Keratinocyte (primary cell): ENCODE measurements at regions not wholly inside any gene's neighbourhood (a gene's known extent, or its start where the extent isn't known, plus 50 kb on each side); places are given as distances from the start of the nearest gene placed in this dataset.

Experiments used
- DNase-seq: peaks from one replicate; pipeline ENCODE4 v3.0.0-alpha.2; 2011; ENCODE audit warnings: low read depth, missing footprints, low spot score
- FAIRE-seq: peaks from 2 replicates; lab custom pipeline; 2011; peaks lifted over from hg19 to GRCh38; lab: Jason Lieb, UNC
- H2AFZ ChIP-seq: 2 replicates; pipeline ENCODE4 v1.6.0; 2012; ENCODE audit warnings: low read length, control low read depth, inconsistent platforms; ENCODE audit not compliant: control insufficient read depth
- H3K27ac ChIP-seq: 2 replicates; pipeline ENCODE4 v1.5.1; 2011; ENCODE audit warnings: low read length; ENCODE audit not compliant: control insufficient read depth, insufficient read depth
- H3K27me3 ChIP-seq: 3 replicates; pipeline ENCODE4 v1.6.0; 2011; ENCODE audit warnings: low read length; ENCODE audit not compliant: control insufficient read depth, insufficient read depth; ENCODE audit errors: extremely low read depth
- H3K36me3 ChIP-seq, 2 experiments: 2 replicates in 1 of 2; 3 replicates in 1 of 2; pipeline ENCODE4 v1.5.1; 2011; ENCODE audit warnings: low read length in 2 of 2, mild to moderate bottlenecking in 1 of 2; ENCODE audit not compliant: control insufficient read depth in 2 of 2, insufficient read depth in 2 of 2; ENCODE audit errors: extremely low read depth in 1 of 2
- H3K4me1 ChIP-seq: 3 replicates; pipeline ENCODE4 v1.5.1; 2011; ENCODE audit warnings: low read length; ENCODE audit not compliant: control insufficient read depth, insufficient read depth; ENCODE audit errors: extremely low read depth
- H3K4me2 ChIP-seq: 3 replicates; pipeline ENCODE4 v1.6.0; 2011; ENCODE audit warnings: low read depth, low read length; ENCODE audit not compliant: control insufficient read depth, insufficient read depth; ENCODE audit errors: extremely low read depth
- H3K4me3 ChIP-seq, 3 experiments: fragments of 200-600 bp in 1 of 3; sonication (generic) in 1 of 3; 2 replicates in 2 of 3; 3 replicates in 1 of 3; pipeline ENCODE4 v1.5.1; 2011 to 2016; ENCODE audit warnings: low read length in 3 of 3, mild to moderate bottlenecking in 3 of 3, control low read depth in 2 of 3, inconsistent platforms in 1 of 3, low read depth in 1 of 3, mixed read lengths in 1 of 3, mixed run types in 1 of 3, moderate library complexity in 1 of 3; ENCODE audit not compliant: control insufficient read depth in 2 of 3, insufficient read depth in 2 of 3; ENCODE audit errors: extremely low read depth in 1 of 3
- H3K79me2 ChIP-seq: 2 replicates; pipeline ENCODE4 v1.6.0; 2012; ENCODE audit warnings: low read length; ENCODE audit not compliant: control insufficient read depth, insufficient read depth
- H3K9ac ChIP-seq: 3 replicates; pipeline ENCODE4 v1.6.0; 2011; ENCODE audit warnings: low read length; ENCODE audit not compliant: control insufficient read depth, insufficient read depth; ENCODE audit errors: extremely low read depth
- H3K9me1 ChIP-seq: 3 replicates; pipeline ENCODE4 v1.6.0; 2011; ENCODE audit warnings: low read length; ENCODE audit not compliant: control insufficient read depth, insufficient read depth; ENCODE audit errors: extremely low read depth
- H3K9me3 ChIP-seq: 2 replicates; pipeline ENCODE4 v1.5.1; 2012; ENCODE audit warnings: low read depth, low read length; ENCODE audit not compliant: control insufficient read depth
- H4K20me1 ChIP-seq: 3 replicates; pipeline ENCODE4 v1.6.0; 2011; ENCODE audit warnings: low read length; ENCODE audit not compliant: control insufficient read depth, insufficient read depth; ENCODE audit errors: extremely low read depth
- CTCF ChIP-seq, 3 experiments: IDR thresholded peaks in 1 of 3; conservative IDR thresholded peaks in 1 of 3; optimal IDR thresholded peaks in 1 of 3; 2 replicates in 2 of 3; 3 replicates in 1 of 3; pipeline versions ENCODE3 to v1.5.1; 2011; ENCODE audit warnings: low read length in 3 of 3, mild to moderate bottlenecking in 3 of 3, moderate library complexity in 2 of 3, control low read depth in 1 of 3, inconsistent platforms in 1 of 3; ENCODE audit not compliant: insufficient read depth in 2 of 3; ENCODE audit errors: extremely low read depth in 1 of 3
- EZH2 ChIP-seq: IDR thresholded peaks from one replicate; pipeline ENCODE4 v1.6.1; 2012; ENCODE audit warnings: inconsistent platforms, mild to moderate bottlenecking, low read length, moderate library complexity
- dilution Hi-C: fragments of 300-500 bp; cut with MboI; formaldehyde crosslinking; loops from one replicate; pipeline ENCODE4 v1.7.0; 2020; ENCODE audit warnings: low sequenced_read_pairs; ENCODE audit not compliant: extremely low pct_ligation_motif_present

- no peaks in the 10 kb centered on the region for H4K20me1 ChIP-seq
- H3K27ac ChIP-seq: no peak overlapping the region
- dilution Hi-C loops: no loop called here
- H3K79me2 ChIP-seq: no peaks in the 10 kb centered on the region
- H3K4me1 ChIP-seq: no peaks in the 10 kb centered on the region
- no peaks in the 10 kb centered on the region for H3K36me3 ChIP-seq
- no peak overlapping the region for H3K4me2 ChIP-seq
- no peak overlapping the region for H3K4me3 ChIP-seq
- no peak overlapping the region for H3K9ac ChIP-seq
- no peaks in the 10 kb centered on the region for H3K9me3 ChIP-seq
- no peak overlapping the region for H2AFZ ChIP-seq
- TF ChIP-seq CTCF (optimal IDR thresholded peaks at IDR 0.05 in 1 of 3, IDR thresholded peaks at IDR 0.05 in 1 of 3, conservative IDR thresholded peaks at IDR 0.05 in 1 of 3; ENCODE audit: extremely low read depth in 1 of 3, insufficient read depth in 2 of 3, low read length in 3 of 3) (no peak), EZH2 (no peak)
- H3K27me3 ChIP-seq: no peaks in the 10 kb centered on the region
- DNase-seq: no peak
- no peak for FAIRE-seq
- H3K9me1 ChIP-seq: no peaks in the 10 kb centered on the region
Measured at GRCh38 chr5:62689599-62690368, 111.2 kb downstream of the LRRC70 start.

GRCh38 chr5:62686692-62687091 is 108.1 kb downstream of the LRRC70 start:
- H3K4me3 ChIP-seq: no peak overlapping the region
- no peaks in the 10 kb centered on the region for H3K9me1 ChIP-seq
- H3K9me3 ChIP-seq: no peaks in the 10 kb centered on the region
- dilution Hi-C loops: no loop called here
- TF ChIP-seq EZH2 (no peak), CTCF (optimal IDR thresholded peaks at IDR 0.05 in 1 of 3, IDR thresholded peaks at IDR 0.05 in 1 of 3, conservative IDR thresholded peaks at IDR 0.05 in 1 of 3; ENCODE audit: extremely low read depth in 1 of 3, insufficient read depth in 2 of 3, low read length in 3 of 3) (no peak)
- no peak for FAIRE-seq
- no peak overlapping the region for H3K9ac ChIP-seq
- no peak overlapping the region for H3K4me2 ChIP-seq
- no peaks in the 10 kb centered on the region for H3K36me3 ChIP-seq
- H3K27ac ChIP-seq: no peak overlapping the region
- no peaks in the 10 kb centered on the region for H3K27me3 ChIP-seq
- H3K4me1 ChIP-seq: no peaks in the 10 kb centered on the region
- H2AFZ ChIP-seq: no peak overlapping the region
- H4K20me1 ChIP-seq: no peaks in the 10 kb centered on the region
- DNase-seq: no peak
- H3K79me2 ChIP-seq: no peaks in the 10 kb centered on the region
